Right lobe of liver (tissue), 6 donors: ENCODE measurements at regions not wholly inside any gene's neighbourhood (a gene's known extent, or its start where the extent isn't known, plus 50 kb on each side); places are given as distances from the start of the nearest gene placed in this dataset.
"Not testable (repeated sequence)": the region's sequence is repeated elsewhere in the genome, so short reads cannot be mapped to it uniquely, and the experiment has no call there.

Experiments used
- ATAC-seq, 4 donors: fragments of 200-7000 bp; cut with Tn5 transposase; one replicate each; pipeline ENCODE4 v1.9.1; 2020; ENCODE audit warnings: mild to moderate bottlenecking in 4 of 4, moderate library complexity in 4 of 4
- DNase-seq, 3 donors: peaks; one replicate each; pipeline ENCODE4 v3.0.0-alpha.2; 2020
- H3K27ac ChIP-seq, 3 donors: fragments of 200-600 bp; one replicate each; pipeline ENCODE4 v1.8.0; 2022
- H3K27me3 ChIP-seq, 2 donors: fragments of 200-600 bp; one replicate each; pipeline ENCODE4 v1.8.0; 2022
- H3K36me3 ChIP-seq, 4 donors: fragments of 200-600 bp; sonication (generic) in 1 of 4; one replicate each; pipeline versions ENCODE4 v1.5.1 to v1.8.0; 2017 to 2022; ENCODE audit warnings: control low read depth in 1 of 4
- H3K4me1 ChIP-seq, 4 donors: fragments of 200-600 bp; sonication (generic) in 1 of 4; one replicate each; pipeline versions ENCODE4 v1.5.1 to v1.8.0; 2017 to 2022; ENCODE audit warnings: control low read depth in 1 of 4
- H3K4me3 ChIP-seq, 3 donors: fragments of 200-600 bp; one replicate each; pipeline ENCODE4 v1.8.0; 2022
- H3K9me3 ChIP-seq, 4 donors: fragments of 200-600 bp; sonication (generic) in 1 of 4; one replicate each; pipeline versions ENCODE4 v1.5.1 to v1.8.0; 2017 to 2022; ENCODE audit warnings: control low read depth in 1 of 4
- POLR2A ChIP-seq: fragments of 450-650 bp; IDR thresholded peaks from one replicate; pipeline ENCODE4 v1.6.1; 2017; ENCODE audit warnings: antibody characterized with exemption, mild to moderate bottlenecking
- WGBS: methylation state at CpG from one replicate; pipeline ENCODE4 v1.1.6; 2018; ENCODE audit warnings: low coverage, low lambda C conversion rate; ENCODE audit not compliant: insufficient coverage; ENCODE audit errors: missing lambda C conversion rate; 5-methylcytosine and 5-hydroxymethylcytosine counted together
- intact Hi-C, 2 donors: fragments of 100-400 bp; cut with DNase I; formaldehyde crosslinking; loops; one replicate each; pipeline versions ENCODE4 v1.11.2 to v1.14.1; 2022
- TF ChIP-seq, protein P1 (sequence below), 4 donors: fragments of 200-600 bp in 3 of 4; fragments of 450-650 bp in 1 of 4; IDR thresholded peaks; one replicate each; pipeline versions ENCODE4 v1.5.1 to v1.8.0; 2016 to 2022; ENCODE audit warnings: antibody characterized with exemption in 4 of 4, mild to moderate bottlenecking in 2 of 4
- donor health status: DM: no; HTN: yes; CAD: no.
- donor health status: DM: no; HTN: no; CAD: no.
- donor health status: DM: no; HTN: no; CAD: no.
- donor health status: DM: no; HTN: yes; CAD: no.
- donor health status: DM: no; HTN: yes; CAD: no.

DNA sequence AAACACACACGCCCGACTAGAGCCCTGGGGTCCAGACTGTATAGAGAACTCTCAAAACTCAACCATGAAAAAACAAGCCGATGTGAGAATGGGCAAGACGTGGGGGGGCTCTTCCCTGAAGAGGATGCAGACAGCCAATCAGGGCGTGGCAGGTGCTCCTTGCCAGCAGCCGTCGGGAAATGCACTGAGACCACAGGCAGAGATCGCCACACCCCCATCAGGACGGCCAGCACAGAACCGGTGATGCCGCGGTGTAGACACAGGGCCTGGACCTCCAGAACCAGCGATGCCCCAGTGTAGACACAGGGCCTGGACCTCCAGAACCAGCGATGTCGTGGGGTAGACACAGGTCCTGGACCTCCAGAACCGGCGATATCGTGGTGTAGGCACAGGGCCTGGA is 169.2 kb downstream of the LAT start:
- TF ChIP-seq, protein P1, sequence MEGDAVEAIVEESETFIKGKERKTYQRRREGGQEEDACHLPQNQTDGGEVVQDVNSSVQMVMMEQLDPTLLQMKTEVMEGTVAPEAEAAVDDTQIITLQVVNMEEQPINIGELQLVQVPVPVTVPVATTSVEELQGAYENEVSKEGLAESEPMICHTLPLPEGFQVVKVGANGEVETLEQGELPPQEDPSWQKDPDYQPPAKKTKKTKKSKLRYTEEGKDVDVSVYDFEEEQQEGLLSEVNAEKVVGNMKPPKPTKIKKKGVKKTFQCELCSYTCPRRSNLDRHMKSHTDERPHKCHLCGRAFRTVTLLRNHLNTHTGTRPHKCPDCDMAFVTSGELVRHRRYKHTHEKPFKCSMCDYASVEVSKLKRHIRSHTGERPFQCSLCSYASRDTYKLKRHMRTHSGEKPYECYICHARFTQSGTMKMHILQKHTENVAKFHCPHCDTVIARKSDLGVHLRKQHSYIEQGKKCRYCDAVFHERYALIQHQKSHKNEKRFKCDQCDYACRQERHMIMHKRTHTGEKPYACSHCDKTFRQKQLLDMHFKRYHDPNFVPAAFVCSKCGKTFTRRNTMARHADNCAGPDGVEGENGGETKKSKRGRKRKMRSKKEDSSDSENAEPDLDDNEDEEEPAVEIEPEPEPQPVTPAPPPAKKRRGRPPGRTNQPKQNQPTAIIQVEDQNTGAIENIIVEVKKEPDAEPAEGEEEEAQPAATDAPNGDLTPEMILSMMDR (IDR thresholded peaks at IDR 0.05), result no peak
- TF ChIP-seq POLR2A, result no peak
- ATAC-seq (no peak), DNase-seq (no peak)
- H3K27me3 ChIP-seq, result no peaks in the 10 kb centered on the region
- no peak overlapping the region for H3K27ac ChIP-seq
- intact Hi-C loops, result no loop called here
- no peaks in the 10 kb centered on the region for H3K9me3 ChIP-seq
- H3K4me3 ChIP-seq, result no peak overlapping the region
- WGBS, result 90% methylated on average over 11 of the region's 18 CpGs
- no peaks in the 10 kb centered on the region for H3K36me3 ChIP-seq
- H3K4me1 ChIP-seq, result peaks cover 0 to 18% (median 5%) of the 10 kb centered on the region in 4 donors

DNA sequence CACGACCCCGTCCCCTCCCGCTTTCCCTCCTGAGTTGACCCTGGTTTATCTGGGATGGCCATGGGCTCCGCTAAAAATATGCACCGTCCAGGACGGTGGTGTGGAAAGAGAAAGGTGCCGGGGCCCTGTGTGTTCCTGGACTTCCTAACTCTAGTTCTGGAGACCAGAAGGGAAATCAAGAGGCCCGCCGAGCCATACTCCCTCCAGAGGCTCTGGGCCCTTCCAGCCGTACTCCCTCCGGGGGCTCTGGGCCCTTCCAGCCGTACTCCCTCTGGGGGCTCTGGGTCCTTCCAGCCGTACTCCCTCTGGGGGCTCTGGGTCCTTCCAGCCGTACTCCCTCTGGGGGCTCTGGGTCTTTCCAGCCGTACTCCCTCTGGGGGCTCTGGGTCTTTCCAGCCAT is 168.5 kb downstream of the LAT start:
- H3K27me3 ChIP-seq, ATAC-seq, DNase-seq, H3K36me3 ChIP-seq, H3K4me3 ChIP-seq, H3K27ac ChIP-seq, H3K9me3 ChIP-seq, intact Hi-C loops: not testable (repeated sequence)
- H3K4me1 ChIP-seq, result peaks cover 0 to 26% (median 9%) of the 10 kb centered on the region in 4 donors
- 91% methylated on average over 4 of the region's 15 CpGs for WGBS

DNA sequence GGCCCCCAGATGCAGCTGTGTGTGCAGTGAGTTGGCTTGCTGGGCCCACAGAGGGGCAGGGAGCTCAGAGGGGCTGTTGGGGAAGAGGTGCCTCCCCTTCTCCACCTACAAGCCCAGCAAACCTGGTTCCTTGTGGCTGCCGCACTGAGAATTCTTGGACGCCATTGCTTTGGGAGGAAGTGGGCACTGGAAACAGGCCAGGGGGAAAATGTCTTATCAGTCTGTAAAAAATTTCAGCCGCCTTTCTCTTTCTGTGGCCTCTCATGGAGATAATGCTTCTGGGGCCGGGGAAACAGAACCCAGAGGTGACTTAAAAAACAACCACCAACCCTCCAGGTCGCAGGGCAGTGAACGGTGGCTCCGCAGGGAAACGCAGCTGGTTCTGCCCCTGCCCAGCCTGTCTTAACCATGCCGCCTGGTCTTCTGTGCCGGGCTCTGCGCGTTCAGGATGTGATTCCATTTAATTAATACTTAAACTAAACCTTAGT is 167.7 kb downstream of the LAT start:
- H3K27me3 ChIP-seq, H3K4me3 ChIP-seq, intact Hi-C loops, ATAC-seq, H3K27ac ChIP-seq, DNase-seq, H3K9me3 ChIP-seq, H3K36me3 ChIP-seq: not testable (repeated sequence)
- peaks cover 0 to 31% (median 11%) of the 10 kb centered on the region in 4 donors for H3K4me1 ChIP-seq
- 31% methylated on average over 8 of the region's 12 CpGs for WGBS

DNA sequence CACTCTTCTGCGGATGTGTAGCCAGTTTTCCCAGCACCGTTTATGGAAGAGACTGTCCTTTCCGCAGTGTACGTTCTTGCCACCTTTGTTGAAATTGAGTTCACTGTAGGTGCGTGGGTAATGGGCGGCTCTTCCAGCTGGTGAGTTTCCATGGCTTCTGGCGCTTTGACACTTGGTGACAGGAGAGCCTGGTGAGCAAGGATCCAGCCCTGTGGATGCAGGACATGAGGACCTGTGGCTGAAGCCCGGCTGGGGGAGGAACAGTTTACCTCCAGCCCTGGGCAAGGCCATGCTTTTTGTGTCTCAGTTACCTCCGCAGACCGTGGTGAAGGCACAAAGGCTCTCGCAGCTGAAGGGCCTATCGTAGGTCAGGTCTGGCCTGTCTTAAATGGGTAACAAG is 166.5 kb downstream of the LAT start:
- TF ChIP-seq, protein P1 (IDR thresholded peaks at IDR 0.05), result no peak
- no peak for TF ChIP-seq POLR2A
- ATAC-seq (no peak), DNase-seq (peak in 1 of 3 donors; percentile 62)
- Histone ChIP-seq H3K9me3 (no peaks in the 10 kb centered on the region), H3K4me1 (peaks cover 0 to 31% (median 15%) of the 10 kb centered on the region in 4 donors), H3K27me3 (no peaks in the 10 kb centered on the region), H3K27ac (peak overlapping the region in 2 of 3 donors; percentile 36 to 98), H3K4me3 (no peak overlapping the region), H3K36me3 (no peaks in the 10 kb centered on the region)
- intact Hi-C loops, result no loop called here
- WGBS, result 40% methylated on average over 1 of the region's 12 CpGs

DNA sequence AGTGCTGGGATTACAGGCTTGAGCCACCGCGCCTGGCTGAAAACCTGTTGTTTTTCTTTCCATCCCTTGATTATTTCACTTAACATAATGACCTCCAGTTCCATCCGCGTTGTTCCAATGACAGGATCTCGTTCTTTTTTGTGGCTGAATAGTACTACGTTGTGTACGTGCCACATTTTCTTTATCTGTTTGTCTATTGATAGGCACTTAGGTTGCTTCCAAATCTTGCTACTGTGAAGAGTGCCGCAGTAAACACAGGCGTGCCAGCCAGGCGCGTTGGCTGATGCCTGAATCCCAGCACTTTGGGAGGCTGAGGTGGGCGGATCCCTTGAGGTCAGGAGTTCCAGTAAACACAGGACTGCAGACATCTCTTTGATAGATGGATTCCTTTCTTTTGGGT is 165.1 kb downstream of the LAT start:
- ATAC-seq (peak; percentile 58 to 74 (median 66)), DNase-seq (peak; percentile 90 to 96 (median 95))
- WGBS, result 40% methylated on average over 11 of the region's 12 CpGs
- H3K4me1 ChIP-seq, result peaks cover 0 to 34% (median 15%) of the 10 kb centered on the region in 4 donors
- H3K36me3 ChIP-seq, H3K27me3 ChIP-seq, intact Hi-C loops, H3K4me3 ChIP-seq, H3K9me3 ChIP-seq: not testable (repeated sequence)
- peak overlapping the region; percentile 78 to 98 (median 94) for H3K27ac ChIP-seq
- peak; percentile 36 for TF ChIP-seq POLR2A

DNA sequence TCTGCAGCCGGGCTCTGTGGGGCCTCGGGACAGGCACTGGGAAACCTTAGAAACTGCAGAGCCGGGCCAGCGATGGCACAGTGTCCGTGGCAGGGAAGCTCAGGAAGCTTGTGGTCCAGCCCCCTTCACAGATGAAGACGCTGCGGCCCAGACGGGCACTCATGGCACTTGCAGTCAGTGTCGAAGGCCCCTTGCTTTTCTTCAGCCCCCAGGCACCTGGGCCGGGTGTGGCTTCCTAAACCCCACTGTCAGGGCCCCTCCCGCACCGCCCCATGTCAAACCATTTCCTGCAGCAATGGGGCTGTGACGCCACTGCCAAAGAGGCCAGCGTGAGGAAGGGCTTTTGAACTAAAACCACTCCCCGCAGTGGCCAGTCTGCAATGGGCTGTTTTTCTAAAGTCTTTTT is 164.0 kb downstream of the LAT start:
- Histone ChIP-seq H3K27me3 (no peaks in the 10 kb centered on the region), H3K36me3 (no peaks in the 10 kb centered on the region), H3K4me3 (no peak overlapping the region), H3K9me3 (no peaks in the 10 kb centered on the region), H3K27ac (peak overlapping the region; percentile 78 to 98 (median 94)), H3K4me1 (peaks cover 0 to 34% (median 15%) of the 10 kb centered on the region in 4 donors)
- ATAC-seq, result peak in 3 of 4 donors; percentile 1 to 2 (median 1)
- WGBS, result 38% methylated on average over 4 of the region's 15 CpGs
- peak; percentile 61 to 80 (median 62) for DNase-seq
- TF ChIP-seq, protein P1 (IDR thresholded peaks at IDR 0.05), result no peak
- no peak for TF ChIP-seq POLR2A
- intact Hi-C loops, result no loop called here
